GM06990 (cell line): ENCODE measurements at regions not wholly inside any gene's neighbourhood (a gene's known extent, or its start where the extent isn't known, plus 50 kb on each side); places are given as distances from the start of the nearest gene placed in this dataset.
A peak's percentile ranks its signal among the peaks of the same experiment; 100 is the strongest.

Experiments
- DNase-seq: peaks from one replicate; pipeline ENCODE4 v3.0.0-alpha.2; 2011; ENCODE audit not compliant: insufficient read length; ENCODE audit errors: extremely low read depth
- H3K27me3 ChIP-seq: replicated peaks from 2 replicates; pipeline ENCODE4 v1.6.0; 2011; ENCODE audit warnings: low read length; ENCODE audit not compliant: control insufficient read depth, insufficient read depth
- H3K36me3 ChIP-seq: 2 replicates; pipeline ENCODE4 v1.5.1; 2011; ENCODE audit warnings: low read length; ENCODE audit not compliant: control insufficient read depth, insufficient read depth
- H3K4me3 ChIP-seq: replicated peaks from 2 replicates; pipeline ENCODE4 v1.5.1; 2011; ENCODE audit warnings: low read depth, mild to moderate bottlenecking, control low read depth, low read length
- TF ChIP-seq, protein P1 (sequence below): IDR thresholded peaks from 2 replicates; pipeline ENCODE4 v1.5.1; 2011; ENCODE audit warnings: low read length, control low read depth, mild to moderate bottlenecking, inconsistent platforms; ENCODE audit not compliant: insufficient read depth, poor library complexity, severe bottlenecking

GRCh38 chr1:173411835-173412742 is 65.0 kb upstream of the PRDX6 start:
- no peak overlapping the region for H3K4me3 ChIP-seq
- no peak for DNase-seq
- H3K36me3 ChIP-seq: no peaks in the 10 kb centered on the region
- TF ChIP-seq, protein P1, sequence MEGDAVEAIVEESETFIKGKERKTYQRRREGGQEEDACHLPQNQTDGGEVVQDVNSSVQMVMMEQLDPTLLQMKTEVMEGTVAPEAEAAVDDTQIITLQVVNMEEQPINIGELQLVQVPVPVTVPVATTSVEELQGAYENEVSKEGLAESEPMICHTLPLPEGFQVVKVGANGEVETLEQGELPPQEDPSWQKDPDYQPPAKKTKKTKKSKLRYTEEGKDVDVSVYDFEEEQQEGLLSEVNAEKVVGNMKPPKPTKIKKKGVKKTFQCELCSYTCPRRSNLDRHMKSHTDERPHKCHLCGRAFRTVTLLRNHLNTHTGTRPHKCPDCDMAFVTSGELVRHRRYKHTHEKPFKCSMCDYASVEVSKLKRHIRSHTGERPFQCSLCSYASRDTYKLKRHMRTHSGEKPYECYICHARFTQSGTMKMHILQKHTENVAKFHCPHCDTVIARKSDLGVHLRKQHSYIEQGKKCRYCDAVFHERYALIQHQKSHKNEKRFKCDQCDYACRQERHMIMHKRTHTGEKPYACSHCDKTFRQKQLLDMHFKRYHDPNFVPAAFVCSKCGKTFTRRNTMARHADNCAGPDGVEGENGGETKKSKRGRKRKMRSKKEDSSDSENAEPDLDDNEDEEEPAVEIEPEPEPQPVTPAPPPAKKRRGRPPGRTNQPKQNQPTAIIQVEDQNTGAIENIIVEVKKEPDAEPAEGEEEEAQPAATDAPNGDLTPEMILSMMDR: no peak
- no peaks in the 10 kb centered on the region for H3K27me3 ChIP-seq

DNA sequence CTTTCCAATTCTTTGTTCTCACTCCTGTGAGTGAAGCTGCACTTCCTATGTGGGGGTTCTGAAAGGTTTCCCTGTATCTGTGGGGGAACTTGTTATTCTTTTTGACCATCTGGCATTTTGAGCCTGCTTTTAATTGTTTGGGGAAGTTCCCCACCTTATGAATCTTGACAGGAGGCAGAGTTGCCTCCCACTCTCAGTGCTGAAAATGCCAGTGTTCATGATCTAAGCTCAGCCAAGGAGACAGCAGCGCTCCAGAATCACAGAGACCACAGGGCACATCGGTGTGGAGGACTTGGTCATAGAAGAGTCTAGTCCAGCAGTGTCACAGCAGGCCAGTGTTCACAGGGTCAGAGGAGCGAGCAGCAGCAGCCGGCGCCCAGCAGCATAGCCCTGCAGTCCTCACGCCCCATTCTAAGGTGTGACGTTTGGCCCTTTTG is 63.8 kb upstream of the PRDX6 start:
- Histone ChIP-seq H3K4me3 (peak overlapping the region; percentile 37), H3K27me3 (no peaks in the 10 kb centered on the region), H3K36me3 (no peaks in the 10 kb centered on the region)
- peak; percentile 76 for DNase-seq
- TF ChIP-seq, protein P1: no peak

- H3K36me3 ChIP-seq: no peaks in the 10 kb centered on the region
- DNase-seq: peak; percentile 62
- H3K27me3 ChIP-seq: no peaks in the 10 kb centered on the region
- TF ChIP-seq, protein P1: no peak
- H3K4me3 ChIP-seq: peak overlapping the region; percentile 37
Observed at GRCh38 chr1:173414136-173414535, 63.0 kb upstream of the PRDX6 start.

GRCh38 chr1:173414539-173415226 is 62.5 kb upstream of the PRDX6 start:
- Histone ChIP-seq H3K27me3 (no peaks in the 10 kb centered on the region), H3K36me3 (no peaks in the 10 kb centered on the region), H3K4me3 (no peak overlapping the region)
- TF ChIP-seq, protein P1: no peak
- DNase-seq: no peak

GRCh38 chr1:173415490-173415889 is 61.6 kb upstream of the PRDX6 start:
- Histone ChIP-seq H3K4me3 (no peak overlapping the region), H3K27me3 (no peaks in the 10 kb centered on the region), H3K36me3 (no peaks in the 10 kb centered on the region)
- DNase-seq: peak; percentile 79
- TF ChIP-seq, protein P1: no peak
